NCI-H1417 treated with DMSO at 0.1 percent for 48 hours (cell line): ENCODE measurements at regions not wholly inside any gene's neighbourhood (a gene's known extent, or its start where the extent isn't known, plus 50 kb on each side); places are given as distances from the start of the nearest gene placed in this dataset.
"Not testable (repeated sequence)": the region's sequence is repeated elsewhere in the genome, so short reads cannot be mapped to it uniquely, and the experiment has no call there.

Source experiments
- DNase-seq: peaks from one replicate; lab custom pipeline; 2025; lab: John Stamatoyannopoulos, UW

GRCh38 chr7:51451751-51452476 lies 135.3 kb upstream of the COBL start:
- no peak for DNase-seq

GRCh38 chr7:51450541-51450940 lies 133.9 kb upstream of the COBL start:
- no peak for DNase-seq

GRCh38 chr7:51446785-51447184 lies 130.2 kb upstream of the COBL start:
- DNase-seq: no peak

- no peak for DNase-seq
Measured at GRCh38 chr7:51446356-51446755, 129.7 kb upstream of the COBL start.

- DNase-seq: no peak
Measured at GRCh38 chr7:51444936-51445335, 128.3 kb upstream of the COBL start.

- peak; percentile 4 for DNase-seq
Measured at GRCh38 chr7:51430480-51431086, 114.0 kb upstream of the COBL start.

- no peak for DNase-seq
Measured at GRCh38 chr7:51428217-51428887, 111.7 kb upstream of the COBL start.

GRCh38 chr7:51426163-51426562 lies 109.6 kb upstream of the COBL start:
- DNase-seq: no peak

GRCh38 chr7:51409934-51410333 lies 93.3 kb upstream of the COBL start:
- not testable (repeated sequence) for DNase-seq

- not testable (repeated sequence) for DNase-seq
Measured at GRCh38 chr7:51397608-51398007, 81.0 kb upstream of the COBL start.

GRCh38 chr7:51393003-51393402 lies 76.4 kb upstream of the COBL start:
- DNase-seq: not testable (repeated sequence)

- not testable (repeated sequence) for DNase-seq
Measured at GRCh38 chr7:51389952-51390351, 73.3 kb upstream of the COBL start.

- not testable (repeated sequence) for DNase-seq
Measured at GRCh38 chr7:51389216-51389812, 72.7 kb upstream of the COBL start.

- not testable (repeated sequence) for DNase-seq
Measured at GRCh38 chr7:51388241-51388640, 71.6 kb upstream of the COBL start.

- not testable (repeated sequence) for DNase-seq
Measured at GRCh38 chr7:51386806-51387568, 70.4 kb upstream of the COBL start.

- not testable (repeated sequence) for DNase-seq
Measured at GRCh38 chr7:51386184-51386583, 69.6 kb upstream of the COBL start.

GRCh38 chr7:51382243-51382642 lies 65.6 kb upstream of the COBL start:
- not testable (repeated sequence) for DNase-seq

GRCh38 chr7:51376420-51377092 lies 59.9 kb upstream of the COBL start:
- no peak for DNase-seq

GRCh38 chr7:51374936-51375335 lies 58.3 kb upstream of the COBL start:
- DNase-seq: no peak

- DNase-seq: not testable (repeated sequence)
Measured at GRCh38 chr7:51373607-51374006, 57.0 kb upstream of the COBL start.

GRCh38 chr7:51369746-51370145 lies 53.1 kb upstream of the COBL start:
- no peak for DNase-seq
